Natural killer cell treated with Interleukin-12 subunit alpha and Interleukin-12 subunit beta and Interleukin-15 and Interleukin-18, amount 100 ng/mL, for 72 hours (primary cell): ENCODE measurements at regions not wholly inside any gene's neighbourhood (a gene's known extent, or its start where the extent isn't known, plus 50 kb on each side); places are given as distances from the start of the nearest gene placed in this dataset.

Experiments
- ATAC-seq, 2 donors: fragments of 150-1000 bp; cut with Tn5 transposase in 1 of 2; sonication (Bioruptor Pico), chemical (Tn5 transposase) in 1 of 2; 2 replicates each; pipeline ENCODE4 v1.10.0; 2021
- DNase-seq: peaks from one replicate; pipeline ENCODE4 v3.0.0; 2022; ENCODE audit warnings: low spot score
- H3K27ac Mint-ChIP-seq, 2 donors: 1 replicate in 1 of 2; 2 replicates in 1 of 2; pipeline ENCODE4 v1.8.0; 2022; ENCODE audit warnings: mixed read lengths in 2 of 2, mild to moderate bottlenecking in 1 of 2, moderate library complexity in 1 of 2
- H3K27me3 Mint-ChIP-seq, 2 donors: 1 replicate in 1 of 2; 2 replicates in 1 of 2; pipeline ENCODE4 v1.8.0; 2022; ENCODE audit warnings: mixed read lengths in 2 of 2
- H3K36me3 Mint-ChIP-seq: one replicate; pipeline ENCODE4 v1.8.0; 2022; ENCODE audit warnings: mixed read lengths
- H3K4me1 Mint-ChIP-seq, 2 donors: 1 replicate in 1 of 2; 2 replicates in 1 of 2; pipeline ENCODE4 v1.8.0; 2022; ENCODE audit warnings: low read depth in 2 of 2, mixed read lengths in 2 of 2, mild to moderate bottlenecking in 1 of 2
- H3K4me3 Mint-ChIP-seq: one replicate; pipeline ENCODE4 v1.8.0; 2022; ENCODE audit warnings: mixed read lengths
- H3K9me3 Mint-ChIP-seq: 2 replicates; pipeline ENCODE4 v1.8.0; 2022; ENCODE audit warnings: mixed read lengths

DNA sequence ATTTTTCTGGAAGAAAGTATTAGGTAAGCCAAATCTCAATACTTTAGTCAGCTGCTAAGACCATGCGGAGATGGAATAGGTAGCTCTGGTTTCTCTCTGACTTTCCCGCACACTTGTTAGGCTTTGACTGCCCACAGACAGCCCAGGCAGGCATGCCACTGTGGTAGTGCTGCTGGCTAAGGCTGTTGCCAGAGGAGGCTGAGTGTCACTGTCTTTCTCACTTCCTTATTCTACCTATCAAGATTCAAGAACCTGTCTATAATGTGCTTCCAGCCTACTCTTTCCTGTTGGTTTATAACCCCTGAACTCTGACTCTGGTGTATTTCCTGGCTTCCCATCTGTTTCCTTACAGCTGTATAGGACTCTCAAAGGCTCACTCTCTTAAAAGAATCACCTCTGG is 81.8 kb upstream of the TRPC5 start:
- DNase-seq (no peak), ATAC-seq (no peak)
- peaks cover 0 to 13% of the 10 kb centered on the region in 2 donors for H3K27me3 Mint-ChIP-seq
- H3K9me3 Mint-ChIP-seq: peaks cover 4% of the 10 kb centered on the region
- no peaks in the 10 kb centered on the region for H3K36me3 Mint-ChIP-seq
- H3K27ac Mint-ChIP-seq: no peak overlapping the region
- no peaks in the 10 kb centered on the region for H3K4me1 Mint-ChIP-seq
- H3K4me3 Mint-ChIP-seq: no peak overlapping the region

- ATAC-seq (no peak), DNase-seq (no peak)
- no peak overlapping the region for H3K27ac Mint-ChIP-seq
- no peaks in the 10 kb centered on the region for H3K36me3 Mint-ChIP-seq
- peaks cover 0 to 13% of the 10 kb centered on the region in 2 donors for H3K27me3 Mint-ChIP-seq
- H3K4me1 Mint-ChIP-seq: no peaks in the 10 kb centered on the region
- peaks cover 4% of the 10 kb centered on the region for H3K9me3 Mint-ChIP-seq
- H3K4me3 Mint-ChIP-seq: no peak overlapping the region
Measured at GRCh38 chrX:112163906-112164305, 81.3 kb upstream of the TRPC5 start.

DNA sequence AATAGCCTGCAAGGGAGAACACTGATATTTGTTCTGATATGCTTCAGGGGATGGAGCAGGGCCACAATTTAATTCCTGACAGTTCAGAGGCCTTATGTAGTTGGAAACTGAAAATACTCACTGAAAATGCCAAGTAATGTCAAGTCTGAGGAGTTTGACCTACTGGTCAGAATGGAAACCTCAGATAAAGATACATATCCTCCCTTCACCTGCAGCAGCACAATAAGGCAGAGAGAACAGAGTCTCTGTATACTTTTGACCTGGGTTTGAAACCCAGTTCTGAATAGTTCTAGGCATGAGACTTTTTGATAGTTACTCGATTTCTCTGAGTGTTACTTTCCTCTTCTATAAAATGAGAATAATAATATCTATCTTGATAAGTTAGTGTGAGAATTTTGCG is 65.8 kb upstream of the TRPC5 start:
- H3K4me3 Mint-ChIP-seq: no peak overlapping the region
- DNase-seq: no peak
- no peaks in the 10 kb centered on the region for H3K4me1 Mint-ChIP-seq
- no peak for ATAC-seq
- H3K27ac Mint-ChIP-seq: no peak overlapping the region
- H3K27me3 Mint-ChIP-seq: peaks cover 0 to 5% of the 10 kb centered on the region in 2 donors
- H3K36me3 Mint-ChIP-seq: no peaks in the 10 kb centered on the region
- H3K9me3 Mint-ChIP-seq: no peaks in the 10 kb centered on the region

GRCh38 chrX:112147206-112147605 is 64.6 kb upstream of the TRPC5 start:
- Mint-ChIP-seq H3K27ac (no peak overlapping the region), H3K4me3 (no peak overlapping the region), H3K27me3 (peaks cover 0 to 5% of the 10 kb centered on the region in 2 donors), H3K9me3 (no peaks in the 10 kb centered on the region), H3K36me3 (no peaks in the 10 kb centered on the region), H3K4me1 (no peaks in the 10 kb centered on the region)
- DNase-seq (no peak), ATAC-seq (no peak)

GRCh38 chrX:112137276-112137675 is 54.7 kb upstream of the TRPC5 start:
- H3K36me3 Mint-ChIP-seq: no peaks in the 10 kb centered on the region
- H3K9me3 Mint-ChIP-seq: no peaks in the 10 kb centered on the region
- H3K4me1 Mint-ChIP-seq: no peaks in the 10 kb centered on the region
- ATAC-seq: no peak
- no peak for DNase-seq
- peaks cover 0 to 6% of the 10 kb centered on the region in 2 donors for H3K27me3 Mint-ChIP-seq
- H3K27ac Mint-ChIP-seq: no peak overlapping the region
- H3K4me3 Mint-ChIP-seq: no peak overlapping the region
